ENCODE measurements at regions not wholly inside any gene's neighbourhood (a gene's known extent, or its start where the extent isn't known, plus 50 kb on each side); places are given as distances from the start of the nearest gene placed in this dataset.

GRCh38 chr18:39375066-39375465, 1809.5 kb upstream of the CELF4 start:
- WGBS = 73% methylated on average over 2 of the region's 2 CpGs
- DNase-seq (ENCODE audit: low spot score) = no peak
- Histone ChIP-seq H3K9me3 (ENCODE audit: control insufficient read depth in 4 of 4, low read length in 3 of 4) (no peaks in the 10 kb centered on the region), H3K4me3 (ENCODE audit: low read depth in 1 of 3, low read length in 3 of 3) (no peak overlapping the region), H3K9ac (ENCODE audit: low read depth in 1 of 2, low read length in 2 of 2) (no peak overlapping the region), H3K4me1 (ENCODE audit: control insufficient read depth in 4 of 4, insufficient read depth in 4 of 4, low read length in 3 of 4) (no peaks in the 10 kb centered on the region), H3K27ac (ENCODE audit: low read depth in 1 of 2, low read length in 2 of 2) (no peak overlapping the region), H3K36me3 (ENCODE audit: control insufficient read depth in 4 of 4, insufficient read depth in 3 of 4, low read depth in 1 of 4, low read length in 3 of 4) (no peaks in the 10 kb centered on the region), H3K27me3 (ENCODE audit: control insufficient read depth in 4 of 4, insufficient read depth in 4 of 4, low read length in 3 of 4) (no peaks in the 10 kb centered on the region)
- no peak for TF ChIP-seq FOXA2 (IDR thresholded peaks at IDR 0.05)
- no peak for TF ChIP-seq HNF4A (conservative IDR thresholded peaks at IDR 0.05)
- TF ChIP-seq NR2F2 (IDR thresholded peaks at IDR 0.05) = no peak
- TF ChIP-seq GABPA (IDR thresholded peaks at IDR 0.05 in 1 of 2, conservative IDR thresholded peaks at IDR 0.05 in 1 of 2) = no peak
- no peak for TF ChIP-seq ATF3 (IDR thresholded peaks at IDR 0.05)
- TF ChIP-seq CTCF (IDR thresholded peaks at IDR 0.05; ENCODE audit: low read depth, low read length, missing input control) = no peak
- no peak for TF ChIP-seq HNF4G (IDR thresholded peaks at IDR 0.05)
- no peak for TF ChIP-seq YY1 (IDR thresholded peaks at IDR 0.05)
- TF ChIP-seq RXRA (IDR thresholded peaks at IDR 0.05) = no peak
- TF ChIP-seq EGR1 (IDR thresholded peaks at IDR 0.05; ENCODE audit: low read depth in 2 of 2) = no peak
- no peak for TF ChIP-seq MAX (IDR thresholded peaks at IDR 0.05)
- TF ChIP-seq SP1 (IDR thresholded peaks at IDR 0.05) = no peak
- TF ChIP-seq TAF1 (conservative IDR thresholded peaks at IDR 0.05) = no peak

GRCh38 chr18:39371996-39372395, 1806.4 kb upstream of the CELF4 start:
- WGBS = 79% methylated on average over 1 of the region's 1 CpG
- H3K27me3 ChIP-seq (ENCODE audit: control insufficient read depth in 4 of 4, insufficient read depth in 4 of 4, low read length in 3 of 4) = no peaks in the 10 kb centered on the region
- TF ChIP-seq TAF1 (conservative IDR thresholded peaks at IDR 0.05) = no peak
- TF ChIP-seq RAD21 (IDR thresholded peaks at IDR 0.05) = no peak
- no peak for TF ChIP-seq HNF4A (conservative IDR thresholded peaks at IDR 0.05)
- TF ChIP-seq ATF3 (IDR thresholded peaks at IDR 0.05) = no peak
- TF ChIP-seq RXRA (IDR thresholded peaks at IDR 0.05) = no peak
- TF ChIP-seq NR2F2 (IDR thresholded peaks at IDR 0.05) = no peak
- no peak for TF ChIP-seq CTCF (IDR thresholded peaks at IDR 0.05; ENCODE audit: low read depth, low read length, missing input control)
- TF ChIP-seq, protein P1, sequence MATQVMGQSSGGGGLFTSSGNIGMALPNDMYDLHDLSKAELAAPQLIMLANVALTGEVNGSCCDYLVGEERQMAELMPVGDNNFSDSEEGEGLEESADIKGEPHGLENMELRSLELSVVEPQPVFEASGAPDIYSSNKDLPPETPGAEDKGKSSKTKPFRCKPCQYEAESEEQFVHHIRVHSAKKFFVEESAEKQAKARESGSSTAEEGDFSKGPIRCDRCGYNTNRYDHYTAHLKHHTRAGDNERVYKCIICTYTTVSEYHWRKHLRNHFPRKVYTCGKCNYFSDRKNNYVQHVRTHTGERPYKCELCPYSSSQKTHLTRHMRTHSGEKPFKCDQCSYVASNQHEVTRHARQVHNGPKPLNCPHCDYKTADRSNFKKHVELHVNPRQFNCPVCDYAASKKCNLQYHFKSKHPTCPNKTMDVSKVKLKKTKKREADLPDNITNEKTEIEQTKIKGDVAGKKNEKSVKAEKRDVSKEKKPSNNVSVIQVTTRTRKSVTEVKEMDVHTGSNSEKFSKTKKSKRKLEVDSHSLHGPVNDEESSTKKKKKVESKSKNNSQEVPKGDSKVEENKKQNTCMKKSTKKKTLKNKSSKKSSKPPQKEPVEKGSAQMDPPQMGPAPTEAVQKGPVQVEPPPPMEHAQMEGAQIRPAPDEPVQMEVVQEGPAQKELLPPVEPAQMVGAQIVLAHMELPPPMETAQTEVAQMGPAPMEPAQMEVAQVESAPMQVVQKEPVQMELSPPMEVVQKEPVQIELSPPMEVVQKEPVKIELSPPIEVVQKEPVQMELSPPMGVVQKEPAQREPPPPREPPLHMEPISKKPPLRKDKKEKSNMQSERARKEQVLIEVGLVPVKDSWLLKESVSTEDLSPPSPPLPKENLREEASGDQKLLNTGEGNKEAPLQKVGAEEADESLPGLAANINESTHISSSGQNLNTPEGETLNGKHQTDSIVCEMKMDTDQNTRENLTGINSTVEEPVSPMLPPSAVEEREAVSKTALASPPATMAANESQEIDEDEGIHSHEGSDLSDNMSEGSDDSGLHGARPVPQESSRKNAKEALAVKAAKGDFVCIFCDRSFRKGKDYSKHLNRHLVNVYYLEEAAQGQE (IDR thresholded peaks at IDR 0.05) = no peak
- no peaks in the 10 kb centered on the region for H3K9me3 ChIP-seq (ENCODE audit: control insufficient read depth in 4 of 4, low read length in 3 of 4)
- no peak overlapping the region for H3K4me3 ChIP-seq (ENCODE audit: low read depth in 1 of 3, low read length in 3 of 3)
- no peak overlapping the region for H3K27ac ChIP-seq (ENCODE audit: low read depth in 1 of 2, low read length in 2 of 2)
- no peak for DNase-seq (ENCODE audit: low spot score)
- H3K36me3 ChIP-seq (ENCODE audit: control insufficient read depth in 4 of 4, insufficient read depth in 3 of 4, low read depth in 1 of 4, low read length in 3 of 4) = no peaks in the 10 kb centered on the region
- no peak overlapping the region for H3K9ac ChIP-seq (ENCODE audit: low read depth in 1 of 2, low read length in 2 of 2)
- H3K4me1 ChIP-seq (ENCODE audit: control insufficient read depth in 4 of 4, insufficient read depth in 4 of 4, low read length in 3 of 4) = no peaks in the 10 kb centered on the region

Data from liver (tissue), 8 donors.